ENCODE measurements at regions not wholly inside any gene's neighbourhood (a gene's known extent, or its start where the extent isn't known, plus 50 kb on each side); places are given as distances from the start of the nearest gene placed in this dataset.

- no peak overlapping the region for H3K27ac Mint-ChIP-seq
- H3K4me1 Mint-ChIP-seq (ENCODE audit: low read depth in 2 of 2) = peaks cover 2 to 10% of the 10 kb centered on the region in 2 donors
- no peak for ATAC-seq (replicated peaks)
- no peak overlapping the region for H3K4me3 Mint-ChIP-seq
- H3K27me3 Mint-ChIP-seq = no peaks in the 10 kb centered on the region
- H3K36me3 Mint-ChIP-seq (ENCODE audit: insufficient read depth) = no peaks in the 10 kb centered on the region
- DNase-seq = no peak
- no peaks in the 10 kb centered on the region for H3K9me3 Mint-ChIP-seq
Measured at GRCh38 chr3:111318289-111318688, 223.7 kb upstream of the CD96 start.

GRCh38 chr3:111319598-111319997 is 222.4 kb upstream of the CD96 start:
- Mint-ChIP-seq H3K36me3 (ENCODE audit: insufficient read depth) (no peaks in the 10 kb centered on the region), H3K9me3 (no peaks in the 10 kb centered on the region), H3K27me3 (no peaks in the 10 kb centered on the region), H3K4me1 (ENCODE audit: low read depth in 2 of 2) (peaks cover 3 to 23% of the 10 kb centered on the region in 2 donors), H3K4me3 (peak overlapping the region in 1 of 2 donors; percentile 27), H3K27ac (no peak overlapping the region)
- ATAC-seq (replicated peaks) (no peak), DNase-seq (no peak)

GRCh38 chr3:111321786-111322185 is 220.2 kb upstream of the CD96 start:
- H3K9me3 Mint-ChIP-seq = no peaks in the 10 kb centered on the region
- DNase-seq (no peak), ATAC-seq (replicated peaks) (no peak)
- H3K4me1 Mint-ChIP-seq (ENCODE audit: low read depth in 2 of 2) = peaks cover 16 to 40% of the 10 kb centered on the region in 2 donors
- H3K27ac Mint-ChIP-seq = no peak overlapping the region
- no peak overlapping the region for H3K4me3 Mint-ChIP-seq
- no peaks in the 10 kb centered on the region for H3K36me3 Mint-ChIP-seq (ENCODE audit: insufficient read depth)
- no peaks in the 10 kb centered on the region for H3K27me3 Mint-ChIP-seq

DNA sequence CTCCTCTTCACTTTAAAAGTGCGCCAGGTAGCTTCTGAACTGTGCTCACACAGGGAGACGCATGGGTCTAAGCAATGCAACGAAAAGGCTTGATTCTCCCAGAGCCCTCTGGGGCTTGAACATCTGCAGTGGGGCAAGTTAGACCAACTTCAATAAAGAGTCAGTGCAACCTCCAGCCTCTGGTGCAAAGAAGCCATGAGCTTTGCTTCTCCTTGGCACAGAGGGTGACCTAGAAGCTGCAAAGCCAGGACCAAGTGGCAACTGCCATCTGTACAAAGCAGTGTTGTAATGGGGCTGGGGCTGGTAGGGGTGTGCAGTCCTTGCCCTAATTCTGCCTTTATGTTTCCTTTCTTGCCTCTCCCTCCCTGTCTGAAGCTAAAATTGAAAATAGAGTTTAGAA is 219.0 kb upstream of the CD96 start:
- Mint-ChIP-seq H3K9me3 (no peaks in the 10 kb centered on the region), H3K27me3 (no peaks in the 10 kb centered on the region), H3K27ac (peak overlapping the region in 1 of 2 donors; percentile 80), H3K4me3 (no peak overlapping the region), H3K4me1 (ENCODE audit: low read depth in 2 of 2) (peaks cover 16 to 40% of the 10 kb centered on the region in 2 donors), H3K36me3 (ENCODE audit: insufficient read depth) (no peaks in the 10 kb centered on the region)
- DNase-seq (no peak), ATAC-seq (replicated peaks) (no peak)

DNA sequence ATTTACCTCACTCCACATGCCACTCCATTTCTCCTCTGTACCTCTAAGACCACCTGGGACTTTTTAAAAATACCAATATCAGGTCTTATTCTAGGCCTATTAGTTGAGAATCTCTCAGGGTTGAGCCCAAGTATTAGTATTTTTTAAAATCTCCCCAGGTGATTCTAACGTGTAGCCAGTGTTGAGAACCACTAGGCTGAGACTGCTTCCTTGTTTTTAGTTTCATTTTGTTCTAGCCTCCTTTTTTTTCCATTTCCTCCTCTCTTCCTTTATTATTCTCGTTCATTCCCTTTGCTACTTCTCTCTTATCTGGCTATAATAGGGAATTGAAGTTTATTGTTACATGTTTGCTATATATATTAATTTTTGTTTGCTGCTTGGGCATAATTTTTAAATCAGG is 217.8 kb upstream of the CD96 start:
- Mint-ChIP-seq H3K9me3 (no peaks in the 10 kb centered on the region), H3K4me1 (ENCODE audit: low read depth in 2 of 2) (peaks cover 16 to 39% of the 10 kb centered on the region in 2 donors), H3K27me3 (no peaks in the 10 kb centered on the region), H3K27ac (peak overlapping the region; percentile 5 to 80), H3K4me3 (peak overlapping the region; percentile 24 to 75), H3K36me3 (ENCODE audit: insufficient read depth) (no peaks in the 10 kb centered on the region)
- DNase-seq = no peak
- peak; percentile 62 for ATAC-seq (replicated peaks)

DNA sequence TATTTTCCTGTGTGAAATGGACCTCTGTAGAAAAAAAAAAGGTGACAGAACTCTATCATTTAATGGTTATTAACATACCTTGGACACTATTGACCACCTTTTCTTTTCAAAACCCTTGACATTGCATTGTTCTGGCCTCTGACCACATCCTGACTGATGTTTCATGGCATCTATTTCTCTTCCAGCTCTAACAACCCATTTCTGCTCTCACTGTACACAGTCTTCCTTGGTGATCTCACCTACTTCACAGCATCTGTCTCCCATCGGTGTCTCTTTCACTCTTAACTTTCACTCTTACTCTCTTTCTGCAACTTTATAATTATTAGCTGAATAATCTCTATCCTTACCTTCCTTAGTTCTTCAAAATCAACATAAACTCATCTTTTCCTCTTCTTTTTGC is 217.4 kb upstream of the CD96 start:
- H3K36me3 Mint-ChIP-seq (ENCODE audit: insufficient read depth) = no peaks in the 10 kb centered on the region
- no peaks in the 10 kb centered on the region for H3K27me3 Mint-ChIP-seq
- no peaks in the 10 kb centered on the region for H3K9me3 Mint-ChIP-seq
- H3K4me1 Mint-ChIP-seq (ENCODE audit: low read depth in 2 of 2) = peaks cover 14 to 34% of the 10 kb centered on the region in 2 donors
- H3K27ac Mint-ChIP-seq = peak overlapping the region; percentile 5 to 80
- DNase-seq (no peak), ATAC-seq (replicated peaks) (peak; percentile 77)
- peak overlapping the region; percentile 24 to 75 for H3K4me3 Mint-ChIP-seq

DNA sequence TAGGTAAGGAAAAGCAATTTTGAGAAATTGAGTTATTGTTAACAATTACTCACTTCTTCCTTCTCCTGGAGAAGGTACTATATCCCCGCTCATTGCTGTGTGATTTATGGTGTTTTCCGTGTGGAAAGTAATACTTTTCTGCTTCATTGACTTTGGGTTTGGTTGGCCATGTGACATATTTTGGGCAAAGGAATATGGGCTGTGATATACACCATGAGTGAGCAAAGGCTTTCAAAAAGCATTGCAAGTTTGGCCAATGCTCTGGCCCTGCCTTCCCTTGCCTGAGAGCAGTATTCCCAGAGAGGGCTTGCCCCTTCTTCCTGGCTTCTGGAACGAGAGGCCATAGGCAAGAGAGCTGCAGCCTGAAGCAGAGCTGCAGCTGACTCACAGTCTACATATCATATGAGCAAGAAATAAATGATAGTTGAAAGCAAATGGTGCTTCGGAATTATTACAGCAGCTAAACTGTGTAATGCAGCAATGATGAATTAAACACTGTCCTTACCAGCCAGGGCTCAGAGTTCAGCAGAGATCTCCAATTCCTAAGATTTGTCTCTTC is 216.8 kb upstream of the CD96 start:
- Mint-ChIP-seq H3K27me3 (no peaks in the 10 kb centered on the region), H3K9me3 (no peaks in the 10 kb centered on the region), H3K36me3 (ENCODE audit: insufficient read depth) (no peaks in the 10 kb centered on the region), H3K27ac (peak overlapping the region; percentile 5 to 80), H3K4me1 (ENCODE audit: low read depth in 2 of 2) (peaks cover 14 to 30% of the 10 kb centered on the region in 2 donors), H3K4me3 (peak overlapping the region; percentile 24 to 75)
- ATAC-seq (replicated peaks) (no peak), DNase-seq (no peak)

GRCh38 chr3:111326144-111326995 is 215.6 kb upstream of the CD96 start:
- H3K27me3 Mint-ChIP-seq = no peaks in the 10 kb centered on the region
- peak overlapping the region; percentile 39 to 80 for H3K27ac Mint-ChIP-seq
- DNase-seq = no peak
- peaks cover 14 to 30% of the 10 kb centered on the region in 2 donors for H3K4me1 Mint-ChIP-seq (ENCODE audit: low read depth in 2 of 2)
- H3K4me3 Mint-ChIP-seq = no peak overlapping the region
- no peaks in the 10 kb centered on the region for H3K36me3 Mint-ChIP-seq (ENCODE audit: insufficient read depth)
- peak; percentile 31 for ATAC-seq (replicated peaks)
- H3K9me3 Mint-ChIP-seq = no peaks in the 10 kb centered on the region

DNA sequence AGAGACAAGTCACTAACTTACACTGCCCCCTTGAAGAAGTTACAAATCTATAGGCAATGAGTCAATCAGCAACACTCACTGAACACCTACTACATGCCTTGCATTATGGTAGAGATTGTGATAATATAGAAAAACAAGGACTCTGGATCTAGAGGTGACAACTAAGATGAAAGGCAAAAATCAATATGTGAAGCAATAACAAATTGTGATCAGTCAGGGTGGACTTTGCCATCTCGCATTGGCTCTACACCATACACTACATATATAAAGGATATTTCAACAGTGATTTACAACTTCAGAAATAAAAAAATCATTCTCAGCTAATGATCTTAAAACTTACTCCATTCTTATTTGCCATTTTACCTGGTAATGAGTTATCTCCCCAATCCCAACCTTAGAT is 210.7 kb upstream of the CD96 start:
- Mint-ChIP-seq H3K27me3 (no peaks in the 10 kb centered on the region), H3K27ac (peak overlapping the region in 1 of 2 donors; percentile 55), H3K4me1 (ENCODE audit: low read depth in 2 of 2) (peaks cover under 1 to 1% of the 10 kb centered on the region in 2 donors), H3K9me3 (no peaks in the 10 kb centered on the region), H3K36me3 (ENCODE audit: insufficient read depth) (no peaks in the 10 kb centered on the region), H3K4me3 (no peak overlapping the region)
- DNase-seq (no peak), ATAC-seq (replicated peaks) (no peak)

GRCh38 chr3:111331912-111332311 is 210.1 kb upstream of the CD96 start:
- H3K4me3 Mint-ChIP-seq = no peak overlapping the region
- peak overlapping the region in 1 of 2 donors; percentile 55 for H3K27ac Mint-ChIP-seq
- no peaks in the 10 kb centered on the region for H3K27me3 Mint-ChIP-seq
- no peak for DNase-seq
- no peaks in the 10 kb centered on the region for H3K4me1 Mint-ChIP-seq (ENCODE audit: low read depth in 2 of 2)
- no peak for ATAC-seq (replicated peaks)
- no peaks in the 10 kb centered on the region for H3K36me3 Mint-ChIP-seq (ENCODE audit: insufficient read depth)
- H3K9me3 Mint-ChIP-seq = no peaks in the 10 kb centered on the region

DNA sequence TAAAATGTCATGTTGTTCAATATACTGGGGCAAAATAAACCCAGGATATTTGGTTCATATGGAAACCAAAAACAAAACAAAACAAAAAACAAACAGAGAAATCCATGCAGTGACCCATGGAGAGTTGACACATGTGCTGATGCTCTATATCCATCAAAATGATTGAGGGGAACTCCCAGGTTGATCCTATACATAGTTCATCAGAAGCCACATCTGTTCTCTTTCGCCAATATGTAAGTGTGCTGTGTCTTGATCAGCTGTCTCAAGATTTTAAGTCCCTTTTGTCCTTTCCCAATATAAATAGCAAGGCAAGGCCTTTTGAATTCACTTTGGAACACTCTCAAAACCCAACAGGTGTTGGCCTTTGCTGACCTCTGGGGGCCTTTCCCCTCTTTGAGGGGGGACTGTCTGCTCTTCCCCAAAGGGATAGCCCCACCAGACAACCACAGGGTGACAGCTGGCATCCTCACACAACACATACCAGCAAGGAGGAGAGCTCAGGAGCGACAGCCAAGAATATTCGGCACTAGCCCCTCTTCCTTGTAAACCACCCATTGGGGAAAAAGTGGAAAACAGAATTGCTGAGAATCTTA is 209.4 kb upstream of the CD96 start:
- Mint-ChIP-seq H3K4me1 (ENCODE audit: low read depth in 2 of 2) (no peaks in the 10 kb centered on the region), H3K36me3 (ENCODE audit: insufficient read depth) (no peaks in the 10 kb centered on the region), H3K4me3 (no peak overlapping the region), H3K9me3 (no peaks in the 10 kb centered on the region), H3K27ac (no peak overlapping the region), H3K27me3 (no peaks in the 10 kb centered on the region)
- DNase-seq = no peak
- ATAC-seq (replicated peaks) = no peak

- Mint-ChIP-seq H3K27me3 (no peaks in the 10 kb centered on the region), H3K4me3 (no peak overlapping the region), H3K36me3 (ENCODE audit: insufficient read depth) (no peaks in the 10 kb centered on the region), H3K9me3 (no peaks in the 10 kb centered on the region), H3K4me1 (ENCODE audit: low read depth in 2 of 2) (no peaks in the 10 kb centered on the region), H3K27ac (no peak overlapping the region)
- DNase-seq = no peak
- no peak for ATAC-seq (replicated peaks)
Measured at GRCh38 chr3:111333642-111334041, 208.4 kb upstream of the CD96 start.

GRCh38 chr3:111335512-111336303 is 206.3 kb upstream of the CD96 start:
- Mint-ChIP-seq H3K4me1 (ENCODE audit: low read depth in 2 of 2) (no peaks in the 10 kb centered on the region), H3K9me3 (no peaks in the 10 kb centered on the region)

More at GRCh38 chr3:111335512-111336303, 206.3 kb upstream of the CD96 start:
- DNase-seq (no peak), ATAC-seq (replicated peaks) (no peak)
- Mint-ChIP-seq H3K27ac (no peak overlapping the region), H3K4me3 (no peak overlapping the region), H3K36me3 (ENCODE audit: insufficient read depth) (no peaks in the 10 kb centered on the region), H3K27me3 (no peaks in the 10 kb centered on the region)

Data from effector memory CD8-positive, alpha-beta T cell (primary cell).